ENCODE measurements at regions not wholly inside any gene's neighbourhood (a gene's known extent, or its start where the extent isn't known, plus 50 kb on each side); places are given as distances from the start of the nearest gene placed in this dataset.

- TF ChIP-seq CTCF (IDR thresholded peaks at IDR 0.05; ENCODE audit: low read depth, low read length, missing control alignments) = no peak
- H3K4me3 ChIP-seq (replicated peaks; ENCODE audit: low read depth, low read length) = no peak overlapping the region
- no peak for DNase-seq (ENCODE audit: extremely low read depth, low read depth)
Measured at GRCh38 chr2:180653481-180653880, 326.9 kb upstream of the UBE2E3 start.

GRCh38 chr2:180652794-180653193 lies 327.6 kb upstream of the UBE2E3 start:
- no peak for DNase-seq (ENCODE audit: extremely low read depth, low read depth)
- no peak overlapping the region for H3K4me3 ChIP-seq (replicated peaks; ENCODE audit: low read depth, low read length)
- no peak for TF ChIP-seq CTCF (IDR thresholded peaks at IDR 0.05; ENCODE audit: low read depth, low read length, missing control alignments)

- TF ChIP-seq CTCF (IDR thresholded peaks at IDR 0.05; ENCODE audit: low read depth, low read length, missing control alignments) = no peak
- no peak overlapping the region for H3K4me3 ChIP-seq (replicated peaks; ENCODE audit: low read depth, low read length)
- no peak for DNase-seq (ENCODE audit: extremely low read depth, low read depth)
Measured at GRCh38 chr2:180651596-180651995, 328.8 kb upstream of the UBE2E3 start.

- H3K4me3 ChIP-seq (replicated peaks; ENCODE audit: low read depth, low read length) = no peak overlapping the region
- DNase-seq (ENCODE audit: extremely low read depth, low read depth) = no peak
- TF ChIP-seq CTCF (IDR thresholded peaks at IDR 0.05; ENCODE audit: low read depth, low read length, missing control alignments) = no peak
Measured at GRCh38 chr2:180647621-180648020, 332.8 kb upstream of the UBE2E3 start.

- DNase-seq (ENCODE audit: extremely low read depth, low read depth) = no peak
- H3K4me3 ChIP-seq (replicated peaks; ENCODE audit: low read depth, low read length) = no peak overlapping the region
- TF ChIP-seq CTCF (IDR thresholded peaks at IDR 0.05; ENCODE audit: low read depth, low read length, missing control alignments) = no peak
Measured at GRCh38 chr2:180647221-180647620, 333.2 kb upstream of the UBE2E3 start.

- DNase-seq (ENCODE audit: extremely low read depth, low read depth) = no peak
- TF ChIP-seq CTCF (IDR thresholded peaks at IDR 0.05; ENCODE audit: low read depth, low read length, missing control alignments) = no peak
- H3K4me3 ChIP-seq (replicated peaks; ENCODE audit: low read depth, low read length) = no peak overlapping the region
Measured at GRCh38 chr2:180646756-180647155, 333.6 kb upstream of the UBE2E3 start.

GRCh38 chr2:180644709-180645108 lies 335.7 kb upstream of the UBE2E3 start:
- no peak overlapping the region for H3K4me3 ChIP-seq (replicated peaks; ENCODE audit: low read depth, low read length)
- DNase-seq (ENCODE audit: extremely low read depth, low read depth) = no peak
- TF ChIP-seq CTCF (IDR thresholded peaks at IDR 0.05; ENCODE audit: low read depth, low read length, missing control alignments) = no peak

Measured in HFF-Myc (cell line).